WTC11 (cell line): ENCODE measurements at regions not wholly inside any gene's neighbourhood (a gene's known extent, or its start where the extent isn't known, plus 50 kb on each side); places are given as distances from the start of the nearest gene placed in this dataset.

Source experiments
- ATAC-seq: fragments of 200-7000 bp; cut with Tn5 transposase; 2 replicates; pipeline ENCODE4 v1.10.0; 2021; ENCODE audit warnings: mild to moderate bottlenecking, moderate library complexity
- CTCF ChIA-PET: fragments of 300-600 bp; sonication (Branson Sonifier 250); formaldehyde crosslinking; loops from one replicate; lab custom pipeline; 2021; ENCODE audit warnings: antibody characterized with exemption; lab: Charles Lee
- POLR2A ChIA-PET: fragments of 350-600 bp; sonication (Branson Sonifier 250); formaldehyde crosslinking; loops from one replicate; lab custom pipeline; 2021; ENCODE audit warnings: antibody characterized with exemption; lab: Charles Lee
- DNase-seq: peaks from one replicate; pipeline ENCODE4 v3.0.0; 2021; ENCODE audit warnings: low spot score
- H3K27ac Mint-ChIP-seq: 2 replicates; pipeline ENCODE4 v1.8.0; 2021; ENCODE audit warnings: mixed read lengths
- H3K27me3 Mint-ChIP-seq: 2 replicates; pipeline ENCODE4 v1.8.0; 2021; ENCODE audit warnings: low read depth, mild to moderate bottlenecking, moderate library complexity, mixed read lengths
- H3K36me3 Mint-ChIP-seq: 2 replicates; pipeline ENCODE4 v1.8.0; 2021; ENCODE audit warnings: mixed read lengths
- H3K4me1 Mint-ChIP-seq: 2 replicates; pipeline ENCODE4 v1.8.0; 2022; ENCODE audit warnings: mixed read lengths
- H3K4me3 Mint-ChIP-seq: 2 replicates; pipeline ENCODE4 v1.8.0; 2021; ENCODE audit warnings: mild to moderate bottlenecking, moderate library complexity, mixed read lengths
- H3K9me3 Mint-ChIP-seq: 2 replicates; pipeline ENCODE4 v1.8.0; 2021; ENCODE audit warnings: mixed read lengths
- AR ChIP-seq: fragments of 250-450 bp; sonication (Bioruptor Pico); IDR thresholded peaks from 2 replicates; pipeline ENCODE4 v1.9.0; 2021; ENCODE audit warnings: mild to moderate bottlenecking
- CREM ChIP-seq: sonication (generic); formaldehyde crosslinking; IDR thresholded peaks from 2 replicates; pipeline ENCODE4 v1.8.1; 2022; ENCODE audit warnings: mild to moderate bottlenecking, missing genetic modification reagents, moderate library complexity
- E2F1 ChIP-seq: sonication (generic); formaldehyde crosslinking; IDR thresholded peaks from 2 replicates; pipeline ENCODE4 v1.8.0; 2022; ENCODE audit warnings: mild to moderate bottlenecking, missing genetic modification reagents
- E2F5 ChIP-seq: sonication (generic); formaldehyde crosslinking; IDR thresholded peaks from 2 replicates; pipeline ENCODE4 v1.8.1; 2022; ENCODE audit warnings: mild to moderate bottlenecking, moderate library complexity, missing genetic modification reagents
- ELF4 ChIP-seq: sonication (generic); formaldehyde crosslinking; IDR thresholded peaks from 2 replicates; pipeline ENCODE4 v1.8.1; 2022; ENCODE audit warnings: low read depth, mild to moderate bottlenecking, moderate library complexity, missing genetic modification reagents
- ESRRA ChIP-seq: sonication (generic); formaldehyde crosslinking; IDR thresholded peaks from 2 replicates; pipeline ENCODE4 v1.8.1; 2022; ENCODE audit warnings: mild to moderate bottlenecking, missing genetic modification reagents, borderline replicate concordance
- FOXK1 ChIP-seq: sonication (generic); formaldehyde crosslinking; IDR thresholded peaks from 2 replicates; pipeline ENCODE4 v1.8.0; 2022; ENCODE audit warnings: mild to moderate bottlenecking, moderate library complexity, missing genetic modification reagents
- JAZF1 ChIP-seq: fragments of 250-450 bp; sonication (Bioruptor Pico); IDR thresholded peaks from 2 replicates; pipeline ENCODE4 v1.9.0; 2021; ENCODE audit warnings: moderate library complexity, mild to moderate bottlenecking, inconsistent platforms
- KAT7 ChIP-seq: sonication (generic); formaldehyde crosslinking; IDR thresholded peaks from 2 replicates; pipeline ENCODE4 v1.8.1; 2023; ENCODE audit warnings: missing genetic modification reagents, mild to moderate bottlenecking, borderline replicate concordance
- NFATC4 ChIP-seq: fragments of 250-450 bp; sonication (Bioruptor Pico); IDR thresholded peaks from 2 replicates; pipeline ENCODE4 v1.9.0; 2021; ENCODE audit warnings: mild to moderate bottlenecking
- NR2C2 ChIP-seq: sonication (generic); formaldehyde crosslinking; IDR thresholded peaks from 2 replicates; pipeline ENCODE4 v1.8.0; 2022; ENCODE audit warnings: mild to moderate bottlenecking, missing genetic modification reagents
- NR3C1 ChIP-seq: sonication (generic); formaldehyde crosslinking; conservative IDR thresholded peaks from 2 replicates; pipeline ENCODE4 v1.8.1; 2023; ENCODE audit warnings: low read depth, mild to moderate bottlenecking, missing genetic modification reagents
- PRRX2 ChIP-seq: fragments of 250-450 bp; sonication (Bioruptor Pico); IDR thresholded peaks from 2 replicates; pipeline ENCODE4 v1.8.0; 2021; ENCODE audit warnings: mild to moderate bottlenecking
- SOX15 ChIP-seq: fragments of 250-450 bp; sonication (Bioruptor Pico); IDR thresholded peaks from 2 replicates; pipeline ENCODE4 v1.9.0; 2021; ENCODE audit warnings: mild to moderate bottlenecking
- ZBTB21 ChIP-seq: sonication (generic); formaldehyde crosslinking; IDR thresholded peaks from 2 replicates; pipeline ENCODE4 v1.8.1; 2023; ENCODE audit warnings: mild to moderate bottlenecking, missing genetic modification reagents, borderline replicate concordance
- ZMAT4 ChIP-seq: fragments of 250-450 bp; sonication (Bioruptor Pico); IDR thresholded peaks from 2 replicates; pipeline ENCODE4 v1.9.0; 2021; ENCODE audit warnings: mild to moderate bottlenecking
- ZNF671 ChIP-seq: fragments of 250-450 bp; sonication (Bioruptor Pico); IDR thresholded peaks from 2 replicates; pipeline ENCODE4 v1.8.0; 2021; ENCODE audit warnings: mild to moderate bottlenecking
- TF ChIP-seq, protein P1 (sequence below): fragments of 250-450 bp; sonication (Bioruptor Pico); IDR thresholded peaks from 2 replicates; pipeline ENCODE4 v2.1.2; 2022; ENCODE audit warnings: mild to moderate bottlenecking, moderate library complexity
- TF ChIP-seq, protein P2 (sequence below): sonication (generic); formaldehyde crosslinking; IDR thresholded peaks from 2 replicates; pipeline ENCODE4 v1.8.1; 2023; ENCODE audit warnings: mild to moderate bottlenecking, moderate library complexity, missing genetic modification reagents
- TF ChIP-seq, protein P3 (sequence below): sonication (generic); formaldehyde crosslinking; IDR thresholded peaks from 2 replicates; pipeline ENCODE4 v1.8.0; 2022; ENCODE audit warnings: mild to moderate bottlenecking, missing genetic modification reagents
- TF ChIP-seq, protein P4 (sequence below): sonication (generic); formaldehyde crosslinking; IDR thresholded peaks from 2 replicates; pipeline ENCODE4 v1.8.1; 2023; ENCODE audit warnings: mild to moderate bottlenecking, missing genetic modification reagents, moderate library complexity

DNA sequence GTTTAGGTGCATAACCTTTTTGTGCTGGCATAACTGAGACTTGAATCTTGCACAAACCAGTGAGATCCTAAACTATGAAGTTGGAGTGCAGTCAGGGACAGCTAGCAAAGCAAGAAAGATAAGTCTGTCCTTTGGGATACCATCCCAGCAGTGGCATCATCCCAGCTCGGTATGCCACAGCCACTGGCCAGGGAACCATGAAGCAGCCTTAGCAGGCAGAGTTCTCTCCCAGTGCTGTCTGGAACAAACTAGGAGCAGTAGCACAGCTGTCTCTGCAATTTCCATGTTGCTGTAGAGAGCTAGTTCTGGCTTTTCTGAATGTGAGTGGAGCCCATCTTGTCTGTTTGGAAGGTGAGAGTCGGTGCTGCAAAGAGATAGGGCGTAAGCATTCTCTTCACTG is 130.3 kb downstream of the DTWD1 start:
- peaks cover 3% of the 10 kb centered on the region for H3K9me3 Mint-ChIP-seq
- no peaks in the 10 kb centered on the region for H3K36me3 Mint-ChIP-seq
- no peak overlapping the region for H3K4me3 Mint-ChIP-seq
- no peak for ATAC-seq
- CTCF ChIA-PET: no interaction called here
- POLR2A ChIA-PET: no interaction called here
- TF ChIP-seq, protein P1, sequence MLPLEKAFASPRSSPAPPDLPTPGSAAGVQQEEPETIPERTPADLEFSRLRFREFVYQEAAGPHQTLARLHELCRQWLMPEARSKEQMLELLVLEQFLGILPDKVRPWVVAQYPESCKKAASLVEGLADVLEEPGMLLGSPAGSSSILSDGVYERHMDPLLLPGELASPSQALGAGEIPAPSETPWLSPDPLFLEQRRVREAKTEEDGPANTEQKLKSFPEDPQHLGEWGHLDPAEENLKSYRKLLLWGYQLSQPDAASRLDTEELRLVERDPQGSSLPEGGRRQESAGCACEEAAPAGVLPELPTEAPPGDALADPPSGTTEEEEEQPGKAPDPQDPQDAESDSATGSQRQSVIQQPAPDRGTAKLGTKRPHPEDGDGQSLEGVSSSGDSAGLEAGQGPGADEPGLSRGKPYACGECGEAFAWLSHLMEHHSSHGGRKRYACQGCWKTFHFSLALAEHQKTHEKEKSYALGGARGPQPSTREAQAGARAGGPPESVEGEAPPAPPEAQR (CRISPR knock-in tag): no peak
- TF ChIP-seq ZNF671 (no peak), KAT7 (no peak), FOXK1 (CRISPR knock-in tag) (no peak), ELF4 (CRISPR knock-in tag) (no peak), SOX15 (CRISPR knock-in tag) (no peak), PRRX2 (CRISPR knock-in tag) (no peak), ZBTB21 (CRISPR knock-in tag) (no peak), NFATC4 (CRISPR knock-in tag) (no peak), NR3C1 (CRISPR knock-in tag) (no peak)
- TF ChIP-seq, protein P2, sequence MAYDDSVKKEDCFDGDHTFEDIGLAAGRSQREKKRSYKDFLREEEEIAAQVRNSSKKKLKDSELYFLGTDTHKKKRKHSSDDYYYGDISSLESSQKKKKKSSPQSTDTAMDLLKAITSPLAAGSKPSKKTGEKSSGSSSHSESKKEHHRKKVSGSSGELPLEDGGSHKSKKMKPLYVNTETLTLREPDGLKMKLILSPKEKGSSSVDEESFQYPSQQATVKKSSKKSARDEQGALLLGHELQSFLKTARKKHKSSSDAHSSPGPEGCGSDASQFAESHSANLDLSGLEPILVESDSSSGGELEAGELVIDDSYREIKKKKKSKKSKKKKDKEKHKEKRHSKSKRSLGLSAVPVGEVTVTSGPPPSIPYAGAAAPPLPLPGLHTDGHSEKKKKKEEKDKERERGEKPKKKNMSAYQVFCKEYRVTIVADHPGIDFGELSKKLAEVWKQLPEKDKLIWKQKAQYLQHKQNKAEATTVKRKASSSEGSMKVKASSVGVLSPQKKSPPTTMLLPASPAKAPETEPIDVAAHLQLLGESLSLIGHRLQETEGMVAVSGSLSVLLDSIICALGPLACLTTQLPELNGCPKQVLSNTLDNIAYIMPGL (CRISPR knock-in tag): no peak
- TF ChIP-seq, protein P3, sequence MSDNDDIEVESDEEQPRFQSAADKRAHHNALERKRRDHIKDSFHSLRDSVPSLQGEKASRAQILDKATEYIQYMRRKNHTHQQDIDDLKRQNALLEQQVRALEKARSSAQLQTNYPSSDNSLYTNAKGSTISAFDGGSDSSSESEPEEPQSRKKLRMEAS (CRISPR knock-in tag): no peak
- TF ChIP-seq, protein P4, sequence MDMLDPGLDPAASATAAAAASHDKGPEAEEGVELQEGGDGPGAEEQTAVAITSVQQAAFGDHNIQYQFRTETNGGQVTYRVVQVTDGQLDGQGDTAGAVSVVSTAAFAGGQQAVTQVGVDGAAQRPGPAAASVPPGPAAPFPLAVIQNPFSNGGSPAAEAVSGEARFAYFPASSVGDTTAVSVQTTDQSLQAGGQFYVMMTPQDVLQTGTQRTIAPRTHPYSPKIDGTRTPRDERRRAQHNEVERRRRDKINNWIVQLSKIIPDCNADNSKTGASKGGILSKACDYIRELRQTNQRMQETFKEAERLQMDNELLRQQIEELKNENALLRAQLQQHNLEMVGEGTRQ (CRISPR knock-in tag): no peak
- TF ChIP-seq, all 79 proteins: peak for 0
- H3K4me1 Mint-ChIP-seq: no peaks in the 10 kb centered on the region
- H3K27ac Mint-ChIP-seq: no peak overlapping the region
- H3K27me3 Mint-ChIP-seq: no peaks in the 10 kb centered on the region
- DNase-seq: no peak

- TF ChIP-seq AR (CRISPR knock-in tag) (no peak), ZMAT4 (no peak), E2F1 (CRISPR knock-in tag) (no peak), JAZF1 (no peak), ESRRA (CRISPR knock-in tag) (no peak), NR2C2 (CRISPR knock-in tag) (no peak), E2F5 (CRISPR knock-in tag) (no peak), CREM (CRISPR knock-in tag) (no peak)
- TF ChIP-seq, protein P2 (CRISPR knock-in tag): no peak
- TF ChIP-seq, protein P4 (CRISPR knock-in tag): no peak
- TF ChIP-seq, protein P1 (CRISPR knock-in tag): no peak
- ATAC-seq (no peak), DNase-seq (no peak)
Observed at GRCh38 chr15:49751751-49752150, 130.9 kb downstream of the DTWD1 start.

More at GRCh38 chr15:49751751-49752150, 130.9 kb downstream of the DTWD1 start:
- Mint-ChIP-seq H3K4me3 (no peak overlapping the region), H3K4me1 (no peaks in the 10 kb centered on the region), H3K36me3 (no peaks in the 10 kb centered on the region), H3K9me3 (no peaks in the 10 kb centered on the region), H3K27me3 (no peaks in the 10 kb centered on the region), H3K27ac (no peak overlapping the region)
- ChIA-PET POLR2A (no interaction called here), CTCF (no interaction called here)
